Thoracic aorta (tissue), 2 donors: ENCODE measurements at regions not wholly inside any gene's neighbourhood (a gene's known extent, or its start where the extent isn't known, plus 50 kb on each side); places are given as distances from the start of the nearest gene placed in this dataset.

Source experiments
- ATAC-seq: fragments of 150-250 bp; one replicate; pipeline ENCODE4 v1.8.0; 2017; ENCODE audit warnings: low read depth; ENCODE audit not compliant: insufficient number of reproducible peaks, low FRiP score
- DNase-seq: peaks from one replicate; pipeline ENCODE4 v3.0.0-alpha.2; 2020; ENCODE audit warnings: low spot score
- H3K27ac ChIP-seq, 2 donors: fragments of 200-600 bp; sonication (generic); 1 replicate in 1 of 2; 2 replicates in 1 of 2; pipeline ENCODE4 v1.5.1; 2016; ENCODE audit warnings: mild to moderate bottlenecking in 2 of 2, moderate library complexity in 2 of 2
- H3K27me3 ChIP-seq: fragments of 200-600 bp; sonication (generic); replicated peaks from 2 replicates; pipeline ENCODE4 v1.6.0; 2016; ENCODE audit warnings: mild to moderate bottlenecking; ENCODE audit not compliant: insufficient read depth
- H3K36me3 ChIP-seq: fragments of 200-600 bp; sonication (generic); one replicate; pipeline ENCODE4 v1.5.1; 2016
- H3K4me1 ChIP-seq, 2 donors: fragments of 200-600 bp; sonication (generic); 1 replicate in 1 of 2; 2 replicates in 1 of 2; pipeline versions ENCODE4 v1.5.1 to v1.6.0; 2016; ENCODE audit warnings: low read depth in 2 of 2, mild to moderate bottlenecking in 1 of 2; ENCODE audit not compliant: control insufficient read depth in 1 of 2
- H3K4me3 ChIP-seq: fragments of 200-600 bp; sonication (generic); 2 replicates; pipeline ENCODE4 v1.5.1; 2016; ENCODE audit warnings: mild to moderate bottlenecking
- H3K9me3 ChIP-seq: fragments of 200-600 bp; sonication (generic); 2 replicates; pipeline ENCODE4 v1.5.1; 2016
- TF ChIP-seq, protein P1 (sequence below): fragments of 200-600 bp; sonication (generic); IDR thresholded peaks from one replicate; pipeline ENCODE4 v1.5.1; 2019; ENCODE audit warnings: antibody characterized with exemption

- no peaks in the 10 kb centered on the region for H3K9me3 ChIP-seq
- no peak overlapping the region for H3K4me3 ChIP-seq
- no peak overlapping the region for H3K27ac ChIP-seq
- H3K4me1 ChIP-seq = peaks cover 6 to 34% of the 10 kb centered on the region in 2 donors
- DNase-seq = no peak
- ATAC-seq = no peak
- H3K27me3 ChIP-seq = no peaks in the 10 kb centered on the region
- no peaks in the 10 kb centered on the region for H3K36me3 ChIP-seq
- TF ChIP-seq, protein P1, sequence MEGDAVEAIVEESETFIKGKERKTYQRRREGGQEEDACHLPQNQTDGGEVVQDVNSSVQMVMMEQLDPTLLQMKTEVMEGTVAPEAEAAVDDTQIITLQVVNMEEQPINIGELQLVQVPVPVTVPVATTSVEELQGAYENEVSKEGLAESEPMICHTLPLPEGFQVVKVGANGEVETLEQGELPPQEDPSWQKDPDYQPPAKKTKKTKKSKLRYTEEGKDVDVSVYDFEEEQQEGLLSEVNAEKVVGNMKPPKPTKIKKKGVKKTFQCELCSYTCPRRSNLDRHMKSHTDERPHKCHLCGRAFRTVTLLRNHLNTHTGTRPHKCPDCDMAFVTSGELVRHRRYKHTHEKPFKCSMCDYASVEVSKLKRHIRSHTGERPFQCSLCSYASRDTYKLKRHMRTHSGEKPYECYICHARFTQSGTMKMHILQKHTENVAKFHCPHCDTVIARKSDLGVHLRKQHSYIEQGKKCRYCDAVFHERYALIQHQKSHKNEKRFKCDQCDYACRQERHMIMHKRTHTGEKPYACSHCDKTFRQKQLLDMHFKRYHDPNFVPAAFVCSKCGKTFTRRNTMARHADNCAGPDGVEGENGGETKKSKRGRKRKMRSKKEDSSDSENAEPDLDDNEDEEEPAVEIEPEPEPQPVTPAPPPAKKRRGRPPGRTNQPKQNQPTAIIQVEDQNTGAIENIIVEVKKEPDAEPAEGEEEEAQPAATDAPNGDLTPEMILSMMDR = no peak
Observed at GRCh38 chr20:22699396-22699795, 115.0 kb upstream of the FOXA2 start.

DNA sequence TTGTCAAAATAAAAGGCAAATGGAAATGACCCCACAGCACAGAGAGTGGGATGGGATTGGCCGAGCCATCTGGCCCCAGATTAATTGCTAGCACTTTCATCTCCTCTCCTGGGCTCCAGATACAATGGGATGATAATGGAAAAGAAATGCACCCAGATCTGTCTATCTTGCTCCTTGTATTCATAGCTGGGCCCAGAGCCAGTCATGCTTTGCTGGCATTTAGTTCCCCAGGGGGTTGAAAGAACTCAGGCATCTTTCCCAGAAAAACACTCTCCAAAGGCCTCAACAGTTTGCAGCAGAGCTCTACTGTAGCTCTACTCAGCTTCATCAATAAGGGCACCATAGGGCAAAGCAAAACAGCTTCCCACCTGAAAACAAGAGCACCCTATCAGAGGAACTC lies 116.0 kb upstream of the FOXA2 start:
- H3K9me3 ChIP-seq = no peaks in the 10 kb centered on the region
- H3K27me3 ChIP-seq = no peaks in the 10 kb centered on the region
- DNase-seq (no peak), ATAC-seq (peak; percentile 74)
- peaks cover 6 to 24% of the 10 kb centered on the region in 2 donors for H3K4me1 ChIP-seq
- TF ChIP-seq, protein P1 = no peak
- H3K4me3 ChIP-seq = no peak overlapping the region
- H3K27ac ChIP-seq = no peak overlapping the region
- H3K36me3 ChIP-seq = no peaks in the 10 kb centered on the region

- Histone ChIP-seq H3K4me3 (no peak overlapping the region), H3K4me1 (peaks cover 6 to 21% of the 10 kb centered on the region in 2 donors), H3K27me3 (no peaks in the 10 kb centered on the region), H3K27ac (no peak overlapping the region), H3K36me3 (no peaks in the 10 kb centered on the region), H3K9me3 (no peaks in the 10 kb centered on the region)
- DNase-seq = no peak
- TF ChIP-seq, protein P1 = no peak
- ATAC-seq = no peak
Observed at GRCh38 chr20:22701679-22702308, 117.4 kb upstream of the FOXA2 start.

GRCh38 chr20:22703843-22704242 lies 119.5 kb upstream of the FOXA2 start:
- no peaks in the 10 kb centered on the region for H3K27me3 ChIP-seq
- H3K4me1 ChIP-seq = peaks cover 6 to 21% of the 10 kb centered on the region in 2 donors
- no peak for DNase-seq
- TF ChIP-seq, protein P1 = no peak
- no peak overlapping the region for H3K4me3 ChIP-seq
- no peaks in the 10 kb centered on the region for H3K9me3 ChIP-seq
- no peak for ATAC-seq
- H3K36me3 ChIP-seq = no peaks in the 10 kb centered on the region
- no peak overlapping the region for H3K27ac ChIP-seq

- Histone ChIP-seq H3K9me3 (no peaks in the 10 kb centered on the region), H3K36me3 (no peaks in the 10 kb centered on the region), H3K4me1 (peaks cover 12 to 13% of the 10 kb centered on the region in 2 donors), H3K27me3 (no peaks in the 10 kb centered on the region), H3K4me3 (no peak overlapping the region), H3K27ac (no peak overlapping the region)
- ATAC-seq (no peak), DNase-seq (no peak)
- TF ChIP-seq, protein P1 = no peak
Observed at GRCh38 chr20:22711971-22712755, 127.8 kb upstream of the FOXA2 start.
